LNCaP clone FGC (cell line): ENCODE measurements at regions not wholly inside any gene's neighbourhood (a gene's known extent, or its start where the extent isn't known, plus 50 kb on each side); places are given as distances from the start of the nearest gene placed in this dataset.
"Not testable (repeated sequence)": the region's sequence is repeated elsewhere in the genome, so short reads cannot be mapped to it uniquely, and the experiment has no call there.

Experiments used
- DNase-seq: peaks from one replicate; pipeline ENCODE4 v3.0.0-alpha.2; 2011; ENCODE audit warnings: low read depth
- H3K4me3 ChIP-seq: 2 replicates; pipeline ENCODE4 v1.5.1; 2011; ENCODE audit warnings: mild to moderate bottlenecking, low read depth, low read length, control low read depth
- CTCF ChIP-seq: IDR thresholded peaks from 2 replicates; pipeline ENCODE4 v1.5.1; 2012; ENCODE audit warnings: mild to moderate bottlenecking; ENCODE audit not compliant: control insufficient read depth, insufficient read depth; ENCODE audit errors: extremely low read depth

DNA sequence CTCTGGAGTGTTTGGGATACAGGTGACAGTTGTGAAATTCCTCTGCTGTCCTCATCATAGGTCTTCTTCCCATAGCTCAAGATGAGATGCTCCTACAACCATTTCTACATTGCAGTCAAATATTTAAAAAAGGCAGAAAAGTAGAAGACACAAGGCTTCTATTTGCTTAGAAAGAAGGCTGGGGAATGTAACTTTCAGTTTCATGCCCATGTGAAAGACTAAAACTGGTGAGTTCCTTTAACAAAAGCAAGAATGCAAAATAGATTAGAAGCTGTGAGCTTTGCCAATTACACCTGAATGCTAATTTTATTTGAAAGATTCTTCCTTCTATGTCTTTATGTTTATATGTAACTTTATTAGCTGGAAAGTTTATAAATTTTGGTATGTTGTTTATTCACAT is 1682.7 kb downstream of the BRINP3 start:
- no peak overlapping the region for H3K4me3 ChIP-seq
- no peak for DNase-seq
- TF ChIP-seq CTCF, result no peak

- not testable (repeated sequence) for H3K4me3 ChIP-seq, DNase-seq
These were observed 1665.5 kb downstream of the BRINP3 start for GRCh38 chr1:188812153-188812552.

GRCh38 chr1:188812836-188813573 is 1664.7 kb downstream of the BRINP3 start:
- DNase-seq, result not testable (repeated sequence)

GRCh38 chr1:188817814-188818213 is 1659.8 kb downstream of the BRINP3 start:
- DNase-seq, result no peak
- TF ChIP-seq CTCF, result no peak
- no peak overlapping the region for H3K4me3 ChIP-seq

More at GRCh38 chr1:188812836-188813573, 1664.7 kb downstream of the BRINP3 start:
- H3K4me3 ChIP-seq, result not testable (repeated sequence)

DNA sequence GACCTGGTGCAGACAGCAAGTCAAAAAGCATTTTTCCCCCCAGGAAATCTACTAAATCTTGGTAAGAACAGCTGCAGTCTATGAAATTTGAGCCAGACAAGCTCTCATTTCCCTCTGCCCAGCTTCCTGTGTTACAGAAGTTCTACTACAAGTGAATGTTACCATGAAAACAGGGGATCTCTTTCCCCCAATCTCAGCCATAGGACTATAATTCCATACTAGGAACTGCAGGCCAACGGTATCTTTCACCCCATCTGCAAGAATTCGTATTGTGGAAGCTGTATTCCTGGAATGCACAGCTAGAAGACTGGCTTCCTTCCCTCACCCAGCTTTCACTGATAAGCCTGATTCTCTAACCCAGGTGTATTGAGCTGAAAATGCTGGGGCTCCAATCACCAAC is 1655.4 kb downstream of the BRINP3 start:
- H3K4me3 ChIP-seq, result no peak overlapping the region
- TF ChIP-seq CTCF, result no peak
- DNase-seq, result no peak

DNA sequence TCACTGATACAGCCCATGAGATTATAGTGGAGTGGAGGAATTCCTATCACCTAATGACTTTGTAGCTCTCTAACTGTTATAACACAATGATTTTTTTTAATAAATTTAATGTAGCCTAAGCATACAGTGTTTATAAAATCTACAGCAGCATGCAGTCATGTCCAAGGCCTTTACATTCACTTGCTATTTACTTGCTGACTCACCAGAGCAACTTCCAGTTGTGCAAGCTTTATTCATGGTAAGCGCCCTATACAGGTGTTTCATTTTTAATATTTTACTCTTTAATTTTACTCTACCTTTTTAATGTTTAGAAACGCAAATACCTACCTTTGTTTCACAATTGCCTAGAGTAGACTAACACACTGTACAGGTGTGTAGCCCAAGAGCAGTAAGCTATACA is 1652.2 kb downstream of the BRINP3 start:
- no peak for TF ChIP-seq CTCF
- no peak overlapping the region for H3K4me3 ChIP-seq
- DNase-seq, result no peak

- no peak for TF ChIP-seq CTCF
- no peak overlapping the region for H3K4me3 ChIP-seq
- no peak for DNase-seq
These were observed 1650.9 kb downstream of the BRINP3 start for GRCh38 chr1:188826800-188827199.

DNA sequence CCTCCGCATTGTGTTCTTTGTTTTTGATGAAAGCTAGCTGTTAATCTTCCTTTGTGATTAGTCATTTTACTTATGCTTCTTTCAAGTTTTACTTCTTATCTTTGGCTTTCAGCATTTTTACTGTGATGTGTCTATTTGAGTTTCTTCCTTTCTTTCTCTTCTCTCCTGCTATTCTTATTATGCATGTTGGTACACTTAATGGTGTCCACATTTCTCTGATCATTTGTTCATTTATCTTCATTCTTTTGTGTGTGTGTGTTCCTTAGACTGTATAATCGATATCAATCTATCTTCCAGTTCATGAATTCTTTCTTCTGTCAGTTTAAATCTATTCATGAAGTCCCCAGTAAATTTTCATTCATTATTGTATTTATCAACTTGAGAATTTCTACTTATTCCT is 1650.3 kb downstream of the BRINP3 start:
- no peak overlapping the region for H3K4me3 ChIP-seq
- no peak for DNase-seq
- no peak for TF ChIP-seq CTCF

- DNase-seq, H3K4me3 ChIP-seq: not testable (repeated sequence)
These were observed 1636.5 kb downstream of the BRINP3 start for GRCh38 chr1:188841111-188841696.
